ENCODE measurements at regions not wholly inside any gene's neighbourhood (a gene's known extent, or its start where the extent isn't known, plus 50 kb on each side); places are given as distances from the start of the nearest gene placed in this dataset.

DNA sequence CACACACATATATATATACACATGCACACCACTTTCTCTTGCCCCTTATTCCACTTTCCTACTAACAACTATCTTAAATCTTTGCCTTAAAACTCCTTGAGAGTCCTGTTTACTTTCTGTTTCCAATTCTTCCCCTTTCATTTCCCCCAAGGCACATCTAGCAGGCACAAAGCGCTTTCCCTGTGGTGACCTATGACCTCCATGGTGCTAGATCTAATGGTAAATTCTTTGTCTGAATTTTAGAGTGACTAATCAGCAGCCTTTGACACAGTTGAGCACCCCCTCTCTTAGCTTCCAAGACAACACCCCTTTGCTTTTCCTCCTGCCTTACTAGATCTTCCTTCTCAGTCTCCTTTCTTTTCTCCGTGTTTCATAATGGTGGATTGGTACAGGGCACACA lies 236.4 kb upstream of the TTC29 start:
- no peak for DNase-seq (ENCODE audit: low read depth)

GRCh38 chr4:147192679-147193078 lies 247.0 kb upstream of the TTC29 start:
- no peak for DNase-seq (ENCODE audit: low read depth)
- TF ChIP-seq MYC (IDR thresholded peaks at IDR 0.05; ENCODE audit: low read depth, low read length) (no peak), POLR2A (IDR thresholded peaks at IDR 0.05; ENCODE audit: extremely low read depth, insufficient read length) (no peak), CTCF (IDR thresholded peaks at IDR 0.05; ENCODE audit: low read depth, low read length) (no peak)
- TF ChIP-seq, protein P1, sequence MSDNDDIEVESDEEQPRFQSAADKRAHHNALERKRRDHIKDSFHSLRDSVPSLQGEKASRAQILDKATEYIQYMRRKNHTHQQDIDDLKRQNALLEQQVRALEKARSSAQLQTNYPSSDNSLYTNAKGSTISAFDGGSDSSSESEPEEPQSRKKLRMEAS (IDR thresholded peaks at IDR 0.05; ENCODE audit: low read depth, low read length) = no peak
- H3K4me3 ChIP-seq (ENCODE audit: low read depth, low read length) = no peak overlapping the region

More for the DNA sequence above, 236.4 kb upstream of the TTC29 start:
- H3K4me3 ChIP-seq (ENCODE audit: low read depth, low read length) = no peak overlapping the region
- TF ChIP-seq CTCF (IDR thresholded peaks at IDR 0.05; ENCODE audit: low read depth, low read length) = no peak
- TF ChIP-seq, protein P1 (IDR thresholded peaks at IDR 0.05; ENCODE audit: low read depth, low read length) = no peak

DNA sequence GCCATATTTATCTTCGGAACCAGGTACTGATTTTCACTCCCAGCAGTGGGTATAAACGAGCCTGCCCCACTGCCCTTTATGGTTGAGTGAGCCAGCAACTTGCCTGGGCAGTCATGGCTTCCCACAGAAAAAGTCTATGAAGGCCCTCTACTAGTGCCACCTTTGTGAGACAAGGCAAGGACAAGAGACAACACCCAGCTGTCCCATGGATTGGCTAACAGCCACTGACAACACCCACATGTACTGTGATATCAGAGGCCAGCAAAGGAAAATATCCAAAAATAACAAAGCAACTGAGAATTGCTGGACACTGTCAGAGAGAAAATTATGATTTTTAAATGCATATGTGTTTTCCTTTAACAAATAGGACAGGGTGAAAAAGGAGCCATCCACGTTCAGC lies 248.4 kb upstream of the TTC29 start:
- TF ChIP-seq CTCF (IDR thresholded peaks at IDR 0.05; ENCODE audit: low read depth, low read length) (no peak), POLR2A (IDR thresholded peaks at IDR 0.05; ENCODE audit: extremely low read depth, insufficient read length) (no peak), MYC (IDR thresholded peaks at IDR 0.05; ENCODE audit: low read depth, low read length) (no peak)
- TF ChIP-seq, protein P1 (IDR thresholded peaks at IDR 0.05; ENCODE audit: low read depth, low read length) = no peak
- no peak for DNase-seq (ENCODE audit: low read depth)
- H3K4me3 ChIP-seq (ENCODE audit: low read depth, low read length) = no peak overlapping the region

- DNase-seq (ENCODE audit: low read depth) = no peak
- no peak overlapping the region for H3K4me3 ChIP-seq (ENCODE audit: low read depth, low read length)
- TF ChIP-seq MYC (IDR thresholded peaks at IDR 0.05; ENCODE audit: low read depth, low read length) = no peak
- TF ChIP-seq, protein P1 (IDR thresholded peaks at IDR 0.05; ENCODE audit: low read depth, low read length) = no peak
- TF ChIP-seq CTCF (IDR thresholded peaks at IDR 0.05; ENCODE audit: low read depth, low read length) = no peak
- TF ChIP-seq POLR2A (IDR thresholded peaks at IDR 0.05; ENCODE audit: extremely low read depth, insufficient read length) = no peak
These were observed 248.9 kb upstream of the TTC29 start for GRCh38 chr4:147194604-147195003.

DNA sequence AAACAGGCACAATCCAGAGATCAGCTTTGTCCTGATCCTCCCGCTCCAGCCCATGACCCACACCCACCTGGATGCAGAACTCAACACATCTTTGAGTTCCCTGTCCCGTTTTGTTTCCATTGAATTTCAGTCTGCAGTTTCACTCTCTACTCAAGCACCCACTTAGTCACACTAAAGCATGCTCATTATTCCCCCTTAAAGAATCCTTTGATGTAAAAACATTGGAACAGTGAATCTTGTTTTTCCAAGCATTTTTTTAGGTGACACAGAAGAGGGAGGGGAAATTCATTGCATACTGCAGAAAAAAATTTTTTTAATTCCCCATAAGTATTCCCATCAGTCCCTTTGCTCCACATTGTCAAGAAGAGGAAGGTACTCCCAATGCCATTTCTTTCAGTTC lies 249.7 kb upstream of the TTC29 start:
- DNase-seq (ENCODE audit: low read depth) = no peak

More for the DNA sequence above, 249.7 kb upstream of the TTC29 start:
- TF ChIP-seq POLR2A (IDR thresholded peaks at IDR 0.05; ENCODE audit: extremely low read depth, insufficient read length) = no peak
- no peak for TF ChIP-seq CTCF (IDR thresholded peaks at IDR 0.05; ENCODE audit: low read depth, low read length)
- TF ChIP-seq, protein P1 (IDR thresholded peaks at IDR 0.05; ENCODE audit: low read depth, low read length) = no peak
- no peak for TF ChIP-seq MYC (IDR thresholded peaks at IDR 0.05; ENCODE audit: low read depth, low read length)
- H3K4me3 ChIP-seq (ENCODE audit: low read depth, low read length) = no peak overlapping the region
